ENCODE measurements at regions not wholly inside any gene's neighbourhood (a gene's known extent, or its start where the extent isn't known, plus 50 kb on each side); places are given as distances from the start of the nearest gene placed in this dataset.

DNA sequence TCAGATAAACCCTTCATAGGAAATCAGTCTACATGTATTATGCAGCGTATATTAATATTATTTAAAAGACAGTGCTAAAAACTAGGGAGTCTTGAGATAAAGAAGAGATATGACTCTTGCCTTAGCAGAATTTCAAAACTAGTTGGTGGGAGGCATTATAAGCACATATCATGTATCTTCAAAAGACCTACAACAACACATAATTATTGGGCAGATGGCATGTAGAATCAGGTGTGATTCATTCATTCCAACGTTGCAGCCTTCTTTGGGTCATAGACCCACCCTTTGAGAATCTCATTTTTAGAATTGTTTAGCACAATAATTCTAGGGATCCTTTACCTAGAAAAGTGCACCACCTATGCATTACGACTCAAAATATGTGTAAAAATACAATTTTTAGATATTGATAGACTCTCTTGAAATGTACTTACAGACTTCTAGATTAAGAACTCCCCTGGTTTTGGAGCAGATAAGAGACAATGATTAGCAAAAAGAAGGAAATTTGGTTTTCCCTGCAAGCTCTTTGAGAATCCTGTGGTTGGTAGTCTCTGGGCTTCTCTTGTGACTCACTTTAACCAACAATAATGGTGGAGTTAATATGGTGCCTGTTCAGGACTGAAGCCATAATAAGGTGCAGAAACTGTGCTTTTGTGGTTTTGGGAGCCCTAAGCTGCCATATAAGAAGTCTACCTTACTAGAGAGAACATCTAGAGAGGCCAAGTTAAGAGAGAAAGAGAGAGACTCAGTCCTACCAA, 85.3 kb upstream of the RGS4 start:
- intact Hi-C loops (cut with DNase I): no loop called here
- DNase-seq (no peak), ATAC-seq (no peak)
- H3K4me3 ChIP-seq: no peak overlapping the region
- no peaks in the 10 kb centered on the region for H3K36me3 ChIP-seq
- H3K4me1 ChIP-seq: no peaks in the 10 kb centered on the region
- WGBS (ENCODE audit: insufficient coverage, low coverage, low lambda C conversion rate, missing lambda C conversion rate): 44% methylated on average over 3 of the region's 3 CpGs
- no peak for TF ChIP-seq POLR2A (IDR thresholded peaks at IDR 0.05)
- TF ChIP-seq, protein P1, sequence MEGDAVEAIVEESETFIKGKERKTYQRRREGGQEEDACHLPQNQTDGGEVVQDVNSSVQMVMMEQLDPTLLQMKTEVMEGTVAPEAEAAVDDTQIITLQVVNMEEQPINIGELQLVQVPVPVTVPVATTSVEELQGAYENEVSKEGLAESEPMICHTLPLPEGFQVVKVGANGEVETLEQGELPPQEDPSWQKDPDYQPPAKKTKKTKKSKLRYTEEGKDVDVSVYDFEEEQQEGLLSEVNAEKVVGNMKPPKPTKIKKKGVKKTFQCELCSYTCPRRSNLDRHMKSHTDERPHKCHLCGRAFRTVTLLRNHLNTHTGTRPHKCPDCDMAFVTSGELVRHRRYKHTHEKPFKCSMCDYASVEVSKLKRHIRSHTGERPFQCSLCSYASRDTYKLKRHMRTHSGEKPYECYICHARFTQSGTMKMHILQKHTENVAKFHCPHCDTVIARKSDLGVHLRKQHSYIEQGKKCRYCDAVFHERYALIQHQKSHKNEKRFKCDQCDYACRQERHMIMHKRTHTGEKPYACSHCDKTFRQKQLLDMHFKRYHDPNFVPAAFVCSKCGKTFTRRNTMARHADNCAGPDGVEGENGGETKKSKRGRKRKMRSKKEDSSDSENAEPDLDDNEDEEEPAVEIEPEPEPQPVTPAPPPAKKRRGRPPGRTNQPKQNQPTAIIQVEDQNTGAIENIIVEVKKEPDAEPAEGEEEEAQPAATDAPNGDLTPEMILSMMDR (IDR thresholded peaks at IDR 0.05): no peak
- no peak overlapping the region for H3K27ac ChIP-seq
- H3K27me3 ChIP-seq: no peaks in the 10 kb centered on the region
- H3K9me3 ChIP-seq: no peaks in the 10 kb centered on the region

DNA sequence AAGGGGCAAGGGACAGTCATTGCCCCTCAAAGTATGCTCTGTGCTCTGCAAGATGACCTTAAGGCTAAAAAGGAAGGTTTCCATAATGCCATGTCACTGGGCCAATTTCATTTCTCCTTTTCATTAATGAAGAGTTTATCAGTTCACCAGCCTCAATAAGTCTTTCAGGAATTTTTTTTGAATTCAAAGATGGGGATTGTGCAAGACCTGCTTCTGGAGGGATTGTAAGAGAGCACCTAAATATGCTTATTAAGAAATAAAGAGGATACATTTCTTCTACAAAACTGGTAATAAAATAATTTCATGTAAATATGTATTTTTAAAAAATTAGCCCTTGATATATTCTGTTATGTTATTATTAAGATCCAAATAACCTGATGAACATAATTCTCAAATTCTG, 86.8 kb upstream of the RGS4 start:
- intact Hi-C loops (cut with DNase I): no loop called here
- Histone ChIP-seq H3K4me1 (no peaks in the 10 kb centered on the region), H3K27ac (no peak overlapping the region), H3K9me3 (no peaks in the 10 kb centered on the region), H3K36me3 (no peaks in the 10 kb centered on the region), H3K4me3 (no peak overlapping the region), H3K27me3 (no peaks in the 10 kb centered on the region)
- DNase-seq (no peak), ATAC-seq (no peak)
- TF ChIP-seq POLR2A (IDR thresholded peaks at IDR 0.05): no peak
- TF ChIP-seq, protein P1 (IDR thresholded peaks at IDR 0.05): no peak

DNA sequence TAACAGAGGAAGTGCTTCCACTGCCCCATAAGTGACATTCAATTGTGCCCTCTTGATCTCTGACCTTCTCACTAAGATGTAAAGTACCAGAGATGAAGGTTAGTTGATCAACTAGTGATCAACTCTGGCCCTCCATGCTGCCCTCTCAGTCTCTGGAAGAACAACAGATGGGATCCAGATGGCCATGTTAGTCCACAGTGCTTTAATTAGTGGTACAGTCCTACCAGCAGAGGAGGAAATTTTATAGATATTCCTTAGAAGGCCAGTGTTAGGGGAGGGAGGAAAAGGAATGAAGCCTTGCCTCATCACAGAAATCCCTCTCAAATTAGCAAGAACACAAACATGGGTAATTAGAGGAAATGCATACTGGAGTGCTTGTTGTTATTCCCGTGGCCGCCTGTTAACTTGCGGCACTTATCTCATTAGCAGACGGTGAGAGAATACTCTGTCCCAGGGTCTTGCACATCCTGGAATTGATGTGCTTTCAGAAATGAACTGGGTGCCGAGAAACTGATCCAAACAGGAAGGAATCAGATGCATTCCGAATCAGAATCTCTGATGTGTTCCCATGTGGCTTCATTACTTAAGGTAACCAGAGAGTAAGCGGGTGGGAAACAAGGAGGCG, 91.1 kb upstream of the RGS4 start:
- H3K27me3 ChIP-seq: no peaks in the 10 kb centered on the region
- H3K27ac ChIP-seq: no peak overlapping the region

DNA sequence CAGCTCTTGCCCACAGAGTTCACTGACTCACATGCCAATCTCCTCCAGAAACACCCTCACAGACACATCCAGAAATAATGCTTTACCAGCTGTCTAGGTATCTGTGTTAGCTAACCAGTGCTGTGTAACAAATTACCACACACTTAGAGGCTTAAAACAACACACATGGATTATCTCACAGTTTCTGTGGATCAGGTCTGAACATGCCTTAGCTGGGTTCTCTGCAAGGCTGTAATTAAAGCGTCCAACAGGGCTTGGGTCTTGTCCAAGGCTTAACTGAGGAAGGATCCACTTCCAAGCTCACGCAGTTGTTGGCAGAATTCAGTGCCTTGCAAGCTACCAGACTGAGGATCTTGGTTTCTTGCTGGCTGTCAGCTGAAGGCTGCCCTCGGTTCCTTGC, 92.5 kb upstream of the RGS4 start:
- Histone ChIP-seq H3K27ac (no peak overlapping the region), H3K4me3 (no peak overlapping the region), H3K36me3 (no peaks in the 10 kb centered on the region), H3K27me3 (no peaks in the 10 kb centered on the region), H3K4me1 (no peaks in the 10 kb centered on the region), H3K9me3 (no peaks in the 10 kb centered on the region)
- TF ChIP-seq POLR2A (IDR thresholded peaks at IDR 0.05): no peak
- TF ChIP-seq, protein P1 (IDR thresholded peaks at IDR 0.05): no peak
- DNase-seq: no peak
- WGBS (ENCODE audit: insufficient coverage, low coverage, low lambda C conversion rate, missing lambda C conversion rate): 50% methylated on average over 2 of the region's 3 CpGs
- intact Hi-C loops (cut with DNase I): no loop called here
- no peak for ATAC-seq

More for the DNA sequence above, 91.1 kb upstream of the RGS4 start:
- 50% methylated on average over 8 of the region's 8 CpGs for WGBS (ENCODE audit: insufficient coverage, low coverage, low lambda C conversion rate, missing lambda C conversion rate)
- TF ChIP-seq, protein P1 (IDR thresholded peaks at IDR 0.05): no peak
- TF ChIP-seq POLR2A (IDR thresholded peaks at IDR 0.05): no peak
- Histone ChIP-seq H3K9me3 (no peaks in the 10 kb centered on the region), H3K4me3 (no peak overlapping the region), H3K36me3 (no peaks in the 10 kb centered on the region), H3K4me1 (no peaks in the 10 kb centered on the region)
- intact Hi-C loops (cut with DNase I): no loop called here
- DNase-seq (no peak), ATAC-seq (peak in 1 of 4 donors; percentile 36)

Measured in right lobe of liver (tissue), 6 donors.